ENCODE measurements at regions not wholly inside any gene's neighbourhood (a gene's known extent, or its start where the extent isn't known, plus 50 kb on each side); places are given as distances from the start of the nearest gene placed in this dataset.

- intact Hi-C loops (cut with DNase I, micrococcal nuclease), result no loop called here
- no peak for DNase-seq
- ATAC-seq, result no peak
These were observed 443.1 kb upstream of the OPRM1 start for GRCh38 chr6:153595903-153596302.

GRCh38 chr6:153594871-153595270 lies 444.2 kb upstream of the OPRM1 start:
- intact Hi-C loops (cut with DNase I, micrococcal nuclease), result no loop called here
- DNase-seq (no peak), ATAC-seq (no peak)

GRCh38 chr6:153591159-153591558 lies 447.9 kb upstream of the OPRM1 start:
- ATAC-seq (no peak), DNase-seq (no peak)
- intact Hi-C loops (cut with DNase I, micrococcal nuclease), result no loop called here

- no peak for ATAC-seq
- intact Hi-C loops (cut with DNase I, micrococcal nuclease), result no loop called here
- DNase-seq, result no peak
These were observed 448.6 kb upstream of the OPRM1 start for GRCh38 chr6:153590411-153590810.

- ATAC-seq (no peak), DNase-seq (no peak)
- intact Hi-C loops (cut with DNase I, micrococcal nuclease), result no loop called here
These were observed 450.7 kb upstream of the OPRM1 start for GRCh38 chr6:153588330-153588729.

- intact Hi-C loops (cut with DNase I, micrococcal nuclease), result no loop called here
- ATAC-seq, result no peak
- no peak for DNase-seq
These were observed 452.6 kb upstream of the RGS17 start for GRCh38 chr6:153583685-153584084.

GRCh38 chr6:153580776-153581175 lies 449.7 kb upstream of the RGS17 start:
- intact Hi-C loops (cut with DNase I, micrococcal nuclease), result no loop called here
- ATAC-seq (no peak), DNase-seq (no peak)

- DNase-seq (no peak), ATAC-seq (no peak)
- intact Hi-C loops (cut with DNase I, micrococcal nuclease), result no loop called here
These were observed 444.4 kb upstream of the RGS17 start for GRCh38 chr6:153575528-153575927.

GRCh38 chr6:153574231-153574630 lies 443.1 kb upstream of the RGS17 start:
- intact Hi-C loops (cut with DNase I, micrococcal nuclease), result no loop called here
- no peak for ATAC-seq

GRCh38 chr6:153572371-153572770 lies 441.3 kb upstream of the RGS17 start:
- ATAC-seq (no peak), DNase-seq (no peak)
- intact Hi-C loops (cut with DNase I, micrococcal nuclease), result no loop called here

More at GRCh38 chr6:153574231-153574630, 443.1 kb upstream of the RGS17 start:
- no peak for DNase-seq

GRCh38 chr6:153568628-153569027 lies 437.5 kb upstream of the RGS17 start:
- intact Hi-C loops (cut with DNase I, micrococcal nuclease), result no loop called here
- DNase-seq, result no peak
- no peak for ATAC-seq

- ATAC-seq, result no peak
These were observed 433.7 kb upstream of the RGS17 start for GRCh38 chr6:153564803-153565202.

GRCh38 chr6:153563001-153563400 lies 431.9 kb upstream of the RGS17 start:
- ATAC-seq (no peak), DNase-seq (no peak)
- intact Hi-C loops (cut with DNase I, micrococcal nuclease), result no loop called here

More at GRCh38 chr6:153564803-153565202, 433.7 kb upstream of the RGS17 start:
- no peak for DNase-seq
- intact Hi-C loops (cut with DNase I, micrococcal nuclease), result no loop called here

- no peak for ATAC-seq
- no peak for DNase-seq
- intact Hi-C loops (cut with DNase I, micrococcal nuclease), result no loop called here
These were observed 422.5 kb upstream of the RGS17 start for GRCh38 chr6:153553627-153554026.

- ATAC-seq (no peak), DNase-seq (no peak)
- intact Hi-C loops (cut with DNase I, micrococcal nuclease), result no loop called here
These were observed 408.5 kb upstream of the RGS17 start for GRCh38 chr6:153539602-153540001.

- no peak for DNase-seq
- intact Hi-C loops (cut with DNase I, micrococcal nuclease), result no loop called here
- no peak for ATAC-seq
These were observed 407.4 kb upstream of the RGS17 start for GRCh38 chr6:153538491-153538890.

GRCh38 chr6:153537422-153537821 lies 406.3 kb upstream of the RGS17 start:
- no peak for ATAC-seq
- no peak for DNase-seq
- intact Hi-C loops (cut with DNase I, micrococcal nuclease), result no loop called here

- intact Hi-C loops (cut with DNase I, micrococcal nuclease), result no loop called here
- ATAC-seq (no peak), DNase-seq (no peak)
These were observed 395.4 kb upstream of the RGS17 start for GRCh38 chr6:153526479-153526878.

- no peak for ATAC-seq
These were observed 394.9 kb upstream of the RGS17 start for GRCh38 chr6:153525998-153526397.

GRCh38 chr6:153523390-153523789 lies 392.3 kb upstream of the RGS17 start:
- ATAC-seq (no peak), DNase-seq (no peak)

More at GRCh38 chr6:153525998-153526397, 394.9 kb upstream of the RGS17 start:
- intact Hi-C loops (cut with DNase I, micrococcal nuclease), result no loop called here
- no peak for DNase-seq

GRCh38 chr6:153511896-153512496 lies 380.9 kb upstream of the RGS17 start:
- intact Hi-C loops (cut with DNase I, micrococcal nuclease), result loop anchor here (5.0 to 10.0 kb wide), 2 partner anchors 477 to 480 kb away; no protein-coding TSS in a partner anchor
- ATAC-seq (peak; percentile 29), DNase-seq (no peak)

More at GRCh38 chr6:153523390-153523789, 392.3 kb upstream of the RGS17 start:
- intact Hi-C loops (cut with DNase I, micrococcal nuclease), result no loop called here
